ENCODE measurements at regions not wholly inside any gene's neighbourhood (a gene's known extent, or its start where the extent isn't known, plus 50 kb on each side); places are given as distances from the start of the nearest gene placed in this dataset.
"Not testable (repeated sequence)": the region's sequence is repeated elsewhere in the genome, so short reads cannot be mapped to it uniquely, and the experiment has no call there.

- no peak for DNase-seq
Measured at GRCh38 chr6:68007717-68008116, 627.4 kb upstream of the ADGRB3 start.

GRCh38 chr6:67986694-67987232 is 648.3 kb upstream of the ADGRB3 start:
- no peak for DNase-seq

DNA sequence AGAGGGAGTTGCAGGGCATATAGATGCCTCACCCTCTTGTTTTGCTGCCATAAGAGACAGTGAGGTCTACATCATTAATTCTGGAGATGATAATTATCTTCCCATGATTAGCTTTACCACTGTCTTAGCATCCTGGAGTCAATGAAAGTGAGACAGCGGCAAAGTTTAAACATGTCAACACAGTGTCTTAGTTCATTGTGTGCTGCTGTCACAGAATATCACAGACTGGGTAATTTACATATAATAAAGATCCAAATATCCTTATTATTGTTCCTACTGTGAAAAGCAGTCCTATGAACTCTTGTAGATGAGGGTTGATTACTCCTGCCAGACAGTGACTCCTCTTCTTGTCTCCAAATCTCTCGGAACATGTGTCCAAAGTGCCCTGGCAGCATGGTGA is 658.6 kb upstream of the ADGRB3 start:
- no peak for DNase-seq

DNA sequence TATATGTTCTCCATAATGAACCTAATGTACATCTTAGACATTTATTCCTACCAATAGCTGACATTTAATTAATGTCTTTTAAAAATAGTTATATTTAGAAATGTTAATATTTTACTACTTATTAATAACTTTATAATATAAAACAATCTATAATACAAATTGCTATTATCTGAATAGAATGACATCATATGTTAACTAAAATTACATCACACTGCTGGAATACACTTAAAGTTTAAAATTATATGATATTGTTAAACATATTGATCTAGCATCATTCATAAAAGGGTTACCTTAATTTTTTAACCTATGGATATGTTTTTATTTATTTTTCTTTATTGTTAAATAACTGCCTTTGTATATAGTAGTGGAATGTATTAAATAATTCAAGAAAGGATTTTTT is 660.2 kb upstream of the ADGRB3 start:
- DNase-seq: no peak

GRCh38 chr6:67971812-67972211 is 663.3 kb upstream of the ADGRB3 start:
- DNase-seq: no peak

- no peak for DNase-seq
Measured at GRCh38 chr6:67966830-67967229, 668.3 kb upstream of the ADGRB3 start.

- DNase-seq: no peak
Measured at GRCh38 chr6:67956352-67956751, 678.7 kb upstream of the ADGRB3 start.

GRCh38 chr6:67952948-67953347 is 682.1 kb upstream of the ADGRB3 start:
- DNase-seq: no peak

DNA sequence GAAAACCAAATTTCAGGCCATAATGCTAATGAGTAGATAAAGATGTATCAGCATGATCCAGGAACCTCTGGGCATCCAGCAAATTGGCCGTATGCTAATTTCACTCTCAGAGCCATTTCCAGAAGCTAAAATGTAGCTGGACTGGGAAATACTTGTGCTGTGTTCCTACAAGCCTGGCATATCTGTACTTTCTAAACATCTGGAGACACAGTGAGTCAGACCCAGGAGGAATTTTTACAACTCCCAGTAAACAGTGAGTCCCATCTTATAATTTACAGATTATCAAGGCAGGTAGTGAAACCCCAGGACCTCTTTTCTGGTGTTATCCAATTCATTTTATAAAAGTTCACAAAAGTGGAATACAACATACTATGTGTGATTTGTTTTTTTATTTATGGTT is 683.0 kb upstream of the ADGRB3 start:
- no peak for DNase-seq

- not testable (repeated sequence) for DNase-seq
Measured at GRCh38 chr6:67947762-67948161, 687.3 kb upstream of the ADGRB3 start.

DNA sequence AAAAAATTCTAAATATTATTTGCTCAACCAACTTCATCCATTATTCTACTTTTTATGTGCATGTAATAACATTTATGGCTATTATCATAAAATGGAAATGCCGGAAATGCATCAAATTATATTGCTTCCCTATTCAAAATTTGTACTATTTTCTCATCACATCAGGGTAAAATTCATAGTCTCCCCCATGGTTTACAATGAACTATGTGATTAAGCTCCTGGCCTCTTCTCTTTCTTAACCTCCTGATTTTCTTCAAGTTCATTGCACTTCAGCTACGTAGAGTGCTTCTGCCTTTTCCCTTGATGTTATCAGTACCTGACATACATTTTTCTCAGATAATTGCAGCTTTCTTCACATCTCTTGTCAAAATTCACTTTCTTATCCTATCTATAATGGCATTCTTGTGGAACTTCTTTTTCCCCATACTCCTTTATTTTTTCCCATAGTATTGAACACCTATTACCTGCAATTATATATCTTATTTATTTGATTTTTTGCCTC is 699.1 kb upstream of the ADGRB3 start:
- DNase-seq: no peak

GRCh38 chr6:67933278-67933677 is 701.8 kb upstream of the ADGRB3 start:
- no peak for DNase-seq

GRCh38 chr6:67922588-67922987 is 712.5 kb upstream of the ADGRB3 start:
- DNase-seq: not testable (repeated sequence)

DNA sequence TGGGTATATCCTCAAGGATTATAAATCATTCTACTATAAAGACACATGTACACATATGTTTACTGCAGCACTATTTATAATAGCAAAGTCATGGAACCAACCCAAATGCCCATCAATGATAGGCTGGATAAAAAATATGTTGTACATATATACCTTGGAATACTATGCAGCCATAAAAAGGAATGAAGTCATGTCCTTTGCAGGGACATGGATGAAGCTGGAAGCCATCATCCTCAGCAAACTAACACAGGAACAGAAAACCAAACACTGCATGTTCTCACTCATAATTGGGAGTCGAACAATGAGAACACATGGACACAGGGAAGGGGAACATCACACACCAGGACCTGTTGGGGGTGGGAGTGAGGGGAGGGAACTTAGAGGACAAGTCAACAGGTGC is 715.0 kb upstream of the ADGRB3 start:
- not testable (repeated sequence) for DNase-seq

GRCh38 chr6:67916399-67916798 is 718.7 kb upstream of the ADGRB3 start:
- no peak for DNase-seq

DNA sequence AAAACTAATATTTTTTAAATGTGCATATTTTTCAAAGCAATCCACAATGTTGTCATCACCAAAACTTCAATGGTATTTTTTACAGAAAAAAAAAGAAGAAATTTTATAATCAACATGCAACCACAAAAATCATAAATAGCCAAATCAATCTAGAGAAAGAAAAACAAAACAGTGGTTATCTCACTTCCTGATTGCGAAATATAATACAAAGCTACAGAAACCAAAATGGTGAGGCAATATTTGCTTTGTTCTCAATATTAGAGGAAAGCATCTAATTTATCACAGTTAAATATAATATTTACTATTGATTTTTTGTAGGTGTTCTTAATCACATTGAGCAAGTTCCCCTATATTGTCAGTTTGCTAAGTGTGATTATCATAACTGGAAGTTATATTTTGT is 720.7 kb upstream of the ADGRB3 start:
- no peak for DNase-seq

- DNase-seq: no peak
Measured at GRCh38 chr6:67909354-67909753, 725.7 kb upstream of the ADGRB3 start.

GRCh38 chr6:67908379-67908778 is 726.7 kb upstream of the ADGRB3 start:
- no peak for DNase-seq

DNA sequence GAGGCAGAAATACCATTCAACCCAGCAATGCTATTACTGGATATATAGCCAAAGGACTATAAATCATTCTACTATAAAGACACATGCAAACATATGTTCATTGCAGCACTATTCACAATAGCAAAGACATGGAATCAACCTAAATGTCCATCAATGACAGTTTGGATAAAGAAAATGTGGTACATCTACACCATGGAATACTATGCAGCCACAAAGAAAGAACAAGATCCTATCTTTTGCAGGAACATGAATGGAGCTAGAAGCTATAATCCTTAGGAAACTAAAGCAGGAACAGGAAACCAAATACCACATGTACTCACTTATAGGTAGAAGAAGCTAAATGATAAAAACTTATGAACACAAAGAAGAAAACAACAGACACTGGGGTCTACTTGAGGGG is 730.3 kb upstream of the ADGRB3 start:
- DNase-seq: not testable (repeated sequence)

DNA sequence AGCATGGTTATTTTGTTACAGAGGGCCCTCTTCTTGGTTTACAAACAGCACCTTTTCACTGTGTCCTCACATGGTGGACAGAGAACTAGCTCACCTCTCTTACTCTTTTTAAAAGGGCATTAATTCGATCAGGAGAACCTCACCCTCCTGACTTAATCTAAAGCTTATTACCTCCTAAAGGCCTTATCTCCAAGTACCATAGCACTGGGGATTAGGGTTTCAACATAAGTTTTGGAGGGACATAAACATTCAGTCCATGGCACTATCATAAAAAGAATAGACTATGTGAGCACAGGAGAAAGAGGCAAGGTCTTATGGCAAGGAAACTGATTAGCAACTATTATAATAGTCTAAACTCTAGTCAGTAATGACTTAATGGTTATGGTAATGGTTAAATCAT is 736.2 kb upstream of the ADGRB3 start:
- no peak for DNase-seq

- DNase-seq: no peak
Measured at GRCh38 chr6:67897998-67898607, 737.0 kb upstream of the ADGRB3 start.

DNA sequence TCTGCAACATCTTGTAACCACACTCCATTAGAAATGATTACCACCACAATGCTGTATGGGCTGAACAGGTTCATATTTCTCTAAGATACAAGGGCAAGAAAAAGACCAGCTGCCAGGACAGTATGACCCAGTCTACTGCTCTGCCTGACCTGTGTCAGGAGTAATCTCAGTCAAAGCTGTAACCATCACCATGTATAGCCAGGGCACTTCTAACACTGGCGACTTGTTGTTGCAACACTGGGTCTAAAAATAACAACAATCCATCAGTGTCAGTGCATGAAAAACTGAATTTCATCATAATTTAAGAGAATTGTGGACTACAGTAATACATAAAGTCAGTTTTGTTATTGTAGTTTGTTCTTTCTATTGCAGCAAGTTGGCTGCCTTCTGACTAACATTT is 738.6 kb upstream of the ADGRB3 start:
- DNase-seq: no peak

- DNase-seq: no peak
Measured at GRCh38 chr6:67889682-67889995, 745.4 kb upstream of the ADGRB3 start.

DNA sequence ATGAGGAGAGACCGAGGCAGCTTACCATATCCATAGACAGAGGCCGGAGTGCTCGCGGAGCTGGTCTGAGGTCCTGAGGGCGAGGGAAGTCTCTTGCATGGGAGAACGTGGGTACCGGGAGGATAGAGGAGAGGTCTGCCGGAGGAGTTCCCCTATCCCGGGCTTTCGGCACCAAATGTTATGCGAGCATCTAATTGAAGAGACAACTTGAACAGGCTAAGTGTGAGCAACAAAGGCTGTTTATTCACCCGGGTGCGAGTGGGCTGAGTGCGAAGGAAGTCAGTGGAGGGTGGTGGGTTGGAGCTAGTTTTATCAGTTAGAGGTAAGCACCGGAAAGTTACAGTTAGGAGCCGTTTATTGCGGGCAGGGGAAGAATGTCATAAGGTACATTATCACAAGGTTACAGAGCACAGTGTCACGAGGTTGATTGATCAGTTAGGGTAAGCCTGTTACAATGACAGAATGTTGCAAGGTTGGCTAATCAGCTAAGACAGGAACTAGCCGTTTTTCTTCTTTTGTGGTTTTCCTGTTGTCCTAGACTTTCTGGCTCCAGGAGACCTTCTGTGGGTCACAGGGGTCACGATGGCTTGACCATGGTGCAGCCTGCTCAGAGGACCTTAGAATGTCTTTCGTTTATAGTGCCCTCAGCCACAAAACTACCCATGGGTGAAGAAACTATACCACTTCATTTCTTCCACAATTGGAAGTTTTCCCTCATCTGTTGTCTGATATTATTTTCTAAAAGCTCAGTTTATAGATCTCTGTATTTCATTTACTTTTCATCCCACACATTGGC is 746.0 kb upstream of the ADGRB3 start:
- no peak for DNase-seq

DNA sequence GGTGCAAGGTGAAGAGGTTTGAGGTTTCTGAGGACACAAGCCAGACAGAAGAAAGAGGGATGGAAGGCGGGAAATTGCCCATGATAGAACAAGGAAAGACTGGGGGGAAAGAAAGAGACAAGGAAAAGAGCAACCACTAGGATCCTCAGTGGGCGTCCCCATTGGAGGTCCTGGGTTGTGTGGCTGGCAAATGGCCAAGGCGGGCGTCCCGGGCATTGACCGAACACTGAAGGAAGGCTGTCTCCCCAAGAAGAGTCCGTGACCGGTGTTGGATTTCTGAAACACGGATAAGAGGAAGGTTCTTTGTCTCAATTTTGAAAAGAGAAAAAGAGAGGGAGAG is 746.6 kb upstream of the ADGRB3 start:
- no peak for DNase-seq

Data from CD4-positive, alpha-beta T cell treated with Interleukin-12 subunit alpha and Interleukin-12 subunit beta, for 1 hour (primary cell).